Keratinocyte (primary cell): ENCODE measurements at regions not wholly inside any gene's neighbourhood (a gene's known extent, or its start where the extent isn't known, plus 50 kb on each side); places are given as distances from the start of the nearest gene placed in this dataset.

Source experiments
- DNase-seq: peaks from one replicate; pipeline ENCODE4 v3.0.0-alpha.2; 2011; ENCODE audit warnings: low read depth, missing footprints, low spot score
- FAIRE-seq: peaks from 2 replicates; lab custom pipeline; 2011; peaks lifted over from hg19 to GRCh38; lab: Jason Lieb, UNC
- H2AFZ ChIP-seq: 2 replicates; pipeline ENCODE4 v1.6.0; 2012; ENCODE audit warnings: low read length, control low read depth, inconsistent platforms; ENCODE audit not compliant: control insufficient read depth
- H3K27ac ChIP-seq: 2 replicates; pipeline ENCODE4 v1.5.1; 2011; ENCODE audit warnings: low read length; ENCODE audit not compliant: control insufficient read depth, insufficient read depth
- H3K27me3 ChIP-seq: 3 replicates; pipeline ENCODE4 v1.6.0; 2011; ENCODE audit warnings: low read length; ENCODE audit not compliant: control insufficient read depth, insufficient read depth; ENCODE audit errors: extremely low read depth
- H3K36me3 ChIP-seq, 2 experiments: 2 replicates in 1 of 2; 3 replicates in 1 of 2; pipeline ENCODE4 v1.5.1; 2011; ENCODE audit warnings: low read length in 2 of 2, mild to moderate bottlenecking in 1 of 2; ENCODE audit not compliant: control insufficient read depth in 2 of 2, insufficient read depth in 2 of 2; ENCODE audit errors: extremely low read depth in 1 of 2
- H3K4me1 ChIP-seq: 3 replicates; pipeline ENCODE4 v1.5.1; 2011; ENCODE audit warnings: low read length; ENCODE audit not compliant: control insufficient read depth, insufficient read depth; ENCODE audit errors: extremely low read depth
- H3K4me2 ChIP-seq: 3 replicates; pipeline ENCODE4 v1.6.0; 2011; ENCODE audit warnings: low read depth, low read length; ENCODE audit not compliant: control insufficient read depth, insufficient read depth; ENCODE audit errors: extremely low read depth
- H3K4me3 ChIP-seq, 3 experiments: fragments of 200-600 bp in 1 of 3; sonication (generic) in 1 of 3; 2 replicates in 2 of 3; 3 replicates in 1 of 3; pipeline ENCODE4 v1.5.1; 2011 to 2016; ENCODE audit warnings: low read length in 3 of 3, mild to moderate bottlenecking in 3 of 3, control low read depth in 2 of 3, inconsistent platforms in 1 of 3, low read depth in 1 of 3, mixed read lengths in 1 of 3, mixed run types in 1 of 3, moderate library complexity in 1 of 3; ENCODE audit not compliant: control insufficient read depth in 2 of 3, insufficient read depth in 2 of 3; ENCODE audit errors: extremely low read depth in 1 of 3
- H3K79me2 ChIP-seq: 2 replicates; pipeline ENCODE4 v1.6.0; 2012; ENCODE audit warnings: low read length; ENCODE audit not compliant: control insufficient read depth, insufficient read depth
- H3K9ac ChIP-seq: 3 replicates; pipeline ENCODE4 v1.6.0; 2011; ENCODE audit warnings: low read length; ENCODE audit not compliant: control insufficient read depth, insufficient read depth; ENCODE audit errors: extremely low read depth
- H3K9me1 ChIP-seq: 3 replicates; pipeline ENCODE4 v1.6.0; 2011; ENCODE audit warnings: low read length; ENCODE audit not compliant: control insufficient read depth, insufficient read depth; ENCODE audit errors: extremely low read depth
- H3K9me3 ChIP-seq: 2 replicates; pipeline ENCODE4 v1.5.1; 2012; ENCODE audit warnings: low read depth, low read length; ENCODE audit not compliant: control insufficient read depth
- H4K20me1 ChIP-seq: 3 replicates; pipeline ENCODE4 v1.6.0; 2011; ENCODE audit warnings: low read length; ENCODE audit not compliant: control insufficient read depth, insufficient read depth; ENCODE audit errors: extremely low read depth
- EZH2 ChIP-seq: IDR thresholded peaks from one replicate; pipeline ENCODE4 v1.6.1; 2012; ENCODE audit warnings: inconsistent platforms, mild to moderate bottlenecking, low read length, moderate library complexity
- dilution Hi-C: fragments of 300-500 bp; cut with MboI; formaldehyde crosslinking; loops from one replicate; pipeline ENCODE4 v1.7.0; 2020; ENCODE audit warnings: low sequenced_read_pairs; ENCODE audit not compliant: extremely low pct_ligation_motif_present
- TF ChIP-seq, protein P1 (sequence below), 3 experiments: IDR thresholded peaks in 1 of 3; conservative IDR thresholded peaks in 1 of 3; optimal IDR thresholded peaks in 1 of 3; 2 replicates in 2 of 3; 3 replicates in 1 of 3; pipeline versions ENCODE3 to v1.5.1; 2011; ENCODE audit warnings: low read length in 3 of 3, mild to moderate bottlenecking in 3 of 3, moderate library complexity in 2 of 3, control low read depth in 1 of 3, inconsistent platforms in 1 of 3; ENCODE audit not compliant: insufficient read depth in 2 of 3; ENCODE audit errors: extremely low read depth in 1 of 3

DNA sequence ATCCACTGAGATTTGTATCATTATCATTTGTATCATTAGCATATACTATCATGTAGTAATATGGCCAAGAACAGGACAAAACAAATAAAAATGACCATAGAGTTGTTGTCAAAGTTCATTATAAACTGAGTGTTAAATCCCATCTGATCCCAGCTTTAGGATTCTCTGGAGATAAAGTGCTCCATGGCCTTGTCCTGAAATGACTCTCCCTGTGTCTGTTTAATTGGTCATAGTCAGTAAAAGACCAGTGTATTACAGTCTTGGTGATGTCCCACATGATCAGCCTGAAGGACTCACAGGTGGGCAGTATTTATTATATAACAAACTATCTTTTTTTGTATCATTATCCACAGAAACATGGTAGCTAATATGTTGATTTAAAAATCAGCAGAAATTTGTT lies 361.6 kb downstream of the TMEM135 start:
- Histone ChIP-seq H3K27ac (no peak overlapping the region), H3K27me3 (no peaks in the 10 kb centered on the region), H3K4me1 (peaks cover 8% of the 10 kb centered on the region), H3K4me3 (no peak overlapping the region), H4K20me1 (no peaks in the 10 kb centered on the region), H2AFZ (no peak overlapping the region), H3K9ac (no peak overlapping the region), H3K9me3 (no peaks in the 10 kb centered on the region), H3K9me1 (no peaks in the 10 kb centered on the region), H3K36me3 (no peaks in the 10 kb centered on the region), H3K4me2 (no peak overlapping the region), H3K79me2 (no peaks in the 10 kb centered on the region)
- DNase-seq (no peak), FAIRE-seq (no peak)
- TF ChIP-seq, protein P1, sequence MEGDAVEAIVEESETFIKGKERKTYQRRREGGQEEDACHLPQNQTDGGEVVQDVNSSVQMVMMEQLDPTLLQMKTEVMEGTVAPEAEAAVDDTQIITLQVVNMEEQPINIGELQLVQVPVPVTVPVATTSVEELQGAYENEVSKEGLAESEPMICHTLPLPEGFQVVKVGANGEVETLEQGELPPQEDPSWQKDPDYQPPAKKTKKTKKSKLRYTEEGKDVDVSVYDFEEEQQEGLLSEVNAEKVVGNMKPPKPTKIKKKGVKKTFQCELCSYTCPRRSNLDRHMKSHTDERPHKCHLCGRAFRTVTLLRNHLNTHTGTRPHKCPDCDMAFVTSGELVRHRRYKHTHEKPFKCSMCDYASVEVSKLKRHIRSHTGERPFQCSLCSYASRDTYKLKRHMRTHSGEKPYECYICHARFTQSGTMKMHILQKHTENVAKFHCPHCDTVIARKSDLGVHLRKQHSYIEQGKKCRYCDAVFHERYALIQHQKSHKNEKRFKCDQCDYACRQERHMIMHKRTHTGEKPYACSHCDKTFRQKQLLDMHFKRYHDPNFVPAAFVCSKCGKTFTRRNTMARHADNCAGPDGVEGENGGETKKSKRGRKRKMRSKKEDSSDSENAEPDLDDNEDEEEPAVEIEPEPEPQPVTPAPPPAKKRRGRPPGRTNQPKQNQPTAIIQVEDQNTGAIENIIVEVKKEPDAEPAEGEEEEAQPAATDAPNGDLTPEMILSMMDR (optimal IDR thresholded peaks at IDR 0.05 in 1 of 3, IDR thresholded peaks at IDR 0.05 in 1 of 3, conservative IDR thresholded peaks at IDR 0.05 in 1 of 3; ENCODE audit: extremely low read depth in 1 of 3, insufficient read depth in 2 of 3, low read length in 3 of 3) = no peak
- TF ChIP-seq EZH2 = no peak
- dilution Hi-C loops = no loop called here

DNA sequence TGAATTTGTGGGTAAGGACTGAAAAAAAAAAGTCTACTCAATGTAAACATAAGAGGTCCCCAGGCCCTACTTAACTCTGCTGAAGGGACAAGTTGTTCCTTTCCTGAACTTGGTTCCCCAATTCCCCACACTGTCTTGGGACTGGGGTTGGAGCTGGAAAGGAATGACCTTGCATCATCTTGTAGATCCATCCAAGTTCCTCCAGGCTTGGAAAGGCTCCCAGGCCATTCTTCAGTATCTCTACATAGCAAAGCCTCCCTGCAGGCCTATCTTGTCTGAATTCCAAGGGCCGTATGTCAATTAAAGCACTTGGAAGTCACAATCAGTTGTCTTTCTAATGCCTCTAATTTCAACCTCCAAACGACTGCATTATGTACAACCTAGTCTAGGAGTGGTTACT lies 361.2 kb downstream of the TMEM135 start:
- Histone ChIP-seq H3K27ac (no peak overlapping the region), H3K9ac (no peak overlapping the region), H3K79me2 (no peaks in the 10 kb centered on the region), H3K4me2 (no peak overlapping the region), H3K4me3 (no peak overlapping the region), H3K27me3 (no peaks in the 10 kb centered on the region), H3K9me3 (no peaks in the 10 kb centered on the region), H4K20me1 (no peaks in the 10 kb centered on the region), H2AFZ (no peak overlapping the region), H3K4me1 (peaks cover 8% of the 10 kb centered on the region), H3K36me3 (no peaks in the 10 kb centered on the region), H3K9me1 (no peaks in the 10 kb centered on the region)
- FAIRE-seq (no peak), DNase-seq (no peak)
- dilution Hi-C loops = no loop called here
- no peak for TF ChIP-seq EZH2
- TF ChIP-seq, protein P1 (optimal IDR thresholded peaks at IDR 0.05 in 1 of 3, IDR thresholded peaks at IDR 0.05 in 1 of 3, conservative IDR thresholded peaks at IDR 0.05 in 1 of 3; ENCODE audit: extremely low read depth in 1 of 3, insufficient read depth in 2 of 3, low read length in 3 of 3) = no peak
